NCI-H446 treated with DMSO at 0.1 percent for 48 hours (cell line): ENCODE measurements at regions not wholly inside any gene's neighbourhood (a gene's known extent, or its start where the extent isn't known, plus 50 kb on each side); places are given as distances from the start of the nearest gene placed in this dataset.

Source experiments
- DNase-seq: peaks from one replicate; lab custom pipeline; 2025; lab: John Stamatoyannopoulos, UW

GRCh38 chr11:110027627-110028371 is 65.4 kb upstream of the ZC3H12C start:
- no peak for DNase-seq

DNA sequence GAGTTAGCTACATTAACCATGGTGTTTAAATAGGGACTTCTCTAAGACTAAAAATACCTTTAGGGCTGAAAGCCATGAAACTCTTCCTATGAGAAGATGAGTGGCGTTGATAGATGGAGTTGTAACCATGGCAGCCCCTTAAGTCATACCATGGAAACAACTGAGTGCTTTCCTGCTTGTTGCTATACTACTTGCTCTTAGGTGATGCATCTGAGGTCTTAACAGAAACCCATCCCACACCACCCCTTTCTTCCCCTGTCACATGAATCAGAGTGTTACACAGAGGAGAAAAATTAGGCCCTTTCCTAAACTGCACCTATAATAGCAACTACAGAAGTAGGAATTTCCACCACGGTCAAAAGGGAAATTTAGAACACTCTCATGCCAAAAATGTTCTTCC is 64.3 kb upstream of the ZC3H12C start:
- DNase-seq, result no peak

DNA sequence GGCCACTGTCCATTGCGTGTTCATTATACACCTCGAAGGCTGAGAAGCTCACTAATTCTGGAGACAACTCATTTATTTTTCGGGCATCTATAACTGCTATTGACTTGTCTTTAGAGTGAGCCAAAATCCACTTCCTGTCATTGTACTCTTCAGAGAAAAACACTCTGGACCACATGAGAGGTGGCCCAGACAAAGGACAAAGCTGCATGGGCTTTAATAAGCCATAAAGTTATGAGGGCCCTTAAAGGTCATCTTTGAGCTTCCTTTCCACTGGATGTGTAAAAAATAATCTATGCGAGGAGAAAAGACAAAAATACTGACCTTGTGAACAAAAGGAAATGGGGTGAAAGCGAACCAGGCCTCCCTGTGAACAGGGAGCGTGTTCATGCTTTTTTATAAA is 63.5 kb upstream of the ZC3H12C start:
- DNase-seq, result no peak

DNA sequence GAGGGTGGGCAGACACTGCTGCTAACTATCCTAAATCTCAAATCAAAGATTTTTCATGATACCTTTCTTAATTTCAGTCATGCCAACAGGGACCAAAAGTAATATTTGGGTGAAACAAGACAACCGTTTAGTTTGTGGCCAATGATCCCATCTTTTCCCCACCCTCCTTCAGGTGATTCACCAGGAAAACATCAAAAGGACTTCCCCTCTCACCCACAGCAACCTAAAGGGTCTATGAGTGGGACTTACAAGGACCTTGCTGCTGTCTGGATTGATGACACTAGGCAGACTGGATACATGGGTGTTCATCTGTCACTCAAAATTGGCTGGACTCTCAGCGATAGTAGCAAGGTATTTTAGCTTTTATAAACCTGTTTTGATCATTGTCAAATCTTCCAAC is 62.0 kb upstream of the ZC3H12C start:
- no peak for DNase-seq

DNA sequence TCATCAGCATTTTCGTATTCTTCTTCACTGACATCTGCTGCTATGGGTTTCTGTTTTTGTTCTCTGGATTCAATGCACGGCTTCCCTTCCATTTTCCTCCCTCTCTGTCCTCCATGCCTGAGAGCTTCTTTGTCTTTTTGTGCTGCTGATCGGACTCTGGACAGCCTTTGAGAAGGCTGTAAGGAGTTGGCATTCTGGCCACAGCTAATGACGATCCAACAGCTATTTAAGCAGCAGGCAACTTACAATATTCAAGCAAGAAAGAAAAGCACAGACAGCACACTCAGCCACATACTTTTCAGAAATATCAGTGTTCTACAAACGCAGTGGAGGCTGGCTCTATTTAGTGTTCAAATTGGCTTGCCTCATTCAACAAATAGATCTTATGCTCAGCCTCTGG is 60.9 kb upstream of the ZC3H12C start:
- no peak for DNase-seq

DNA sequence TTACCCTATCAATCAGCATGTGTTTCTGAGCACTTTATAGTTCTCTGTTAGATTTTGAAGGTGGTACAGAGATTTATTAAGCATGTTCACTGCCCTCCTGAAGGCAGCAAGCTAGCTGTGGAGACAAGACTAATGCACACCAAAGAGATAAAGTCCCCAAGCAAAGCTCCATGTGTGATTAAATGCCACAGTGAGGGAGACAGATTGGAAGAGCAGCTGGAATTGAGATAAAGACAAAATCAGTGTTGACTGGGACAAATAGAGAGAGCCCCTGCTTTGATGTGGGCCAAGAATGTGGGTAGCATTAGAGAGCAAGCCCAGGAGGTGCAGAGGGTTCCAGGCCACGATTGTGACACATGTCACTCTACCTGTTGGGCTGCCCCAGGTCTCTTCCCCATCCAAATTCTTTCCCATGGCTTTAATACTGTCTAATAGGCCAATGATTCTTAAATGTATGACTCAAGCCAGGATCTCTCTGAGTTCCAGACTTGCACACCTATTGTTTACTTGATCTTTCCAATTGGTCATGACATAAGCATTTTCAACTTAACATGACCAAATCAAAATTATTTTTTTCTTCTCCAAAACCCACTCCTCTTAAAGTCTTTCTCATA is 60.1 kb upstream of the ZC3H12C start:
- no peak for DNase-seq

- DNase-seq, result no peak
Measured at GRCh38 chr11:110034806-110035205, 58.4 kb upstream of the ZC3H12C start.

DNA sequence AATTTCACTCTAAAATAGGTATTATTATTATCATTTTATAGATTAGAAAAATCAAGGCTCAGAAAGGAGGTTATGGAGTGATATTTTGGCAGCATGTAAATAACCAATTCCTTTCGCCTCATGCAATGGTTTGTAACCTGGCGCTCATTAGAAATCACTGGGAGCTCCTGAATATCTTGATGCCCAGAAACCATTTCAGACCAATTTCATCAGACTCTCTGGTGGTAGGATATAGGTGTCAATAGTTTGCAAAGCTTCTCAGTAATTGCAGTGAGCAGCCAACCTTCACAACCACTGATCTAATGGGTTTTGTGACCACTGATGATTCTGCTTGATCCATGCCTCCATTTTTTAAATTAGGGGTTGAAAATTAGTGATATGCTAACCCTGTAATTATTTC is 57.8 kb upstream of the ZC3H12C start:
- no peak for DNase-seq

GRCh38 chr11:110038201-110038600 is 55.0 kb upstream of the ZC3H12C start:
- peak; percentile 64 for DNase-seq
